Thyroid gland (tissue), 4 donors: ENCODE measurements at regions not wholly inside any gene's neighbourhood (a gene's known extent, or its start where the extent isn't known, plus 50 kb on each side); places are given as distances from the start of the nearest gene placed in this dataset.

Experiments
- DNase-seq, 2 donors: peaks; one replicate each; pipeline ENCODE4 v3.0.0-alpha.2; 2019
- H3K27ac ChIP-seq, 3 donors: fragments of 200-600 bp; sonication (generic); 1 replicate in 2 of 3; 2 replicates in 1 of 3; pipeline ENCODE4 v1.5.1; 2016 to 2019; ENCODE audit warnings: mild to moderate bottlenecking in 1 of 3, moderate library complexity in 1 of 3
- H3K27me3 ChIP-seq: fragments of 200-600 bp; sonication (generic); one replicate; pipeline ENCODE4 v1.5.1; 2019
- H3K36me3 ChIP-seq, 2 donors: fragments of 200-600 bp; sonication (generic); one replicate each; pipeline ENCODE4 v1.5.1; 2016 to 2019
- H3K4me1 ChIP-seq, 2 donors: fragments of 200-600 bp; sonication (generic); one replicate each; pipeline ENCODE4 v1.5.1; 2017 to 2019
- H3K4me3 ChIP-seq, 3 donors: fragments of 200-600 bp; sonication (generic); replicated peaks in 1 of 3; 1 replicate in 2 of 3; 2 replicates in 1 of 3; pipeline ENCODE4 v1.5.1; 2016; ENCODE audit warnings: mild to moderate bottlenecking in 1 of 3
- H3K9me3 ChIP-seq: fragments of 200-600 bp; sonication (generic); one replicate; pipeline ENCODE4 v1.5.1; 2017
- CTCF ChIP-seq, 6 experiments: fragments of 200-600 bp in 3 of 6; fragments of 450-650 bp in 3 of 6; sonication (generic) in 3 of 6; IDR thresholded peaks; one replicate each; pipeline ENCODE4 v1.5.1; 2016 to 2019; ENCODE audit warnings: antibody characterized with exemption in 6 of 6, mild to moderate bottlenecking in 2 of 6, inconsistent platforms in 1 of 6, moderate library complexity in 1 of 6
- POLR2A ChIP-seq, 2 donors: fragments of 450-650 bp; IDR thresholded peaks; one replicate each; pipeline ENCODE4 v1.6.1; 2017; ENCODE audit warnings: antibody characterized with exemption in 2 of 2, mild to moderate bottlenecking in 2 of 2, moderate library complexity in 1 of 2
- WGBS, 2 donors: methylation state at CpG; one replicate each; pipeline ENCODE4 v1.1.5; 2017; 5-methylcytosine and 5-hydroxymethylcytosine counted together
- intact Hi-C: fragments of 100-400 bp; cut with DNase I; formaldehyde crosslinking; loops from one replicate; pipeline ENCODE4 v1.15.1; 2023

- Histone ChIP-seq H3K9me3 (no peaks in the 10 kb centered on the region), H3K27ac (no peak overlapping the region), H3K4me1 (no peaks in the 10 kb centered on the region), H3K27me3 (no peaks in the 10 kb centered on the region), H3K36me3 (no peaks in the 10 kb centered on the region), H3K4me3 (no peak overlapping the region)
- no peak for TF ChIP-seq POLR2A (IDR thresholded peaks at IDR 0.05)
- peak; percentile 80 to 96 (median 88) for TF ChIP-seq CTCF (IDR thresholded peaks at IDR 0.05)
- DNase-seq, result no peak
- intact Hi-C loops, result no loop called here
- 22 to 26% methylated on average over 4 of the region's 4 CpGs for WGBS, 2 donors
Measured at GRCh38 chr5:34474573-34475021, 181.5 kb upstream of the RAI14 start.

DNA sequence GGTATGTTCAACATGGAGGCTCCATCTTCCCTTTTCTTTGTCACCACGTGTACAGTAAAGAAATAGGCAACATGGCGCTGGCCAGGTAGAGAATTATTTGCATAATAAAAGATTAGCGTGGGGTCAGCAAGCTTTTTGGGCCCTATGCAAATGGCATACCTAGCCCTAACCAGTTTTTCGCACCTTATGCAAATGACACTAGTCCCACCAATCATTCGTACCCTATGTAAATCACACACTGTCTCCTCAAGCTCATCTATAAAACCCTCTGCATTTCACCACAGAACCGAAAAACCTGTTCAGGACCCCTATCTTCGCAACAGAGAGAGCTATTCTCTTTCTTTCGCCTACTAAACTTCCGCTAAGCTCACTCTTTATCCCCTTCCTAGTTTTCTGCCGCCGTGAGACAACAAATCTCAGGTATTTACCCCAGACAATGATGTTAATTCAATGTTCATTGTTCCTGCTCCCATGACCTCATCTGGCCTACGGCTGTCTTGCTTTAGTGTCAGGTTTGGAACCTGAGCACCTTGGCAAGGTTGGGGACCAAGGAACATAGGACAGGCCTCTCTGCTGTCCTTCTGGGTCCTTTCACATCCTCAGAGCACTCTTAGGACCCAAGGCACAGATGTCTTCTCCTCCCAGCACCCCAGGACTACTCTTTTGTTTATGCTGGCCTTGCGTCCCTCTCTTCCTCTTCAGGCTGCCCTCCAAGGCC, 180.7 kb upstream of the RAI14 start:
- no peak overlapping the region for H3K27ac ChIP-seq
- H3K36me3 ChIP-seq, result no peaks in the 10 kb centered on the region
- no peaks in the 10 kb centered on the region for H3K27me3 ChIP-seq
- TF ChIP-seq POLR2A (IDR thresholded peaks at IDR 0.05) (no peak), CTCF (IDR thresholded peaks at IDR 0.05) (no peak)
- no peaks in the 10 kb centered on the region for H3K9me3 ChIP-seq
- no peak for DNase-seq
- intact Hi-C loops, result no loop called here
- no peak overlapping the region for H3K4me3 ChIP-seq
- 83 to 87% methylated on average over 13 of the region's 13 CpGs for WGBS, 2 donors
- H3K4me1 ChIP-seq, result no peaks in the 10 kb centered on the region

GRCh38 chr5:34476941-34477565, 179.1 kb upstream of the RAI14 start:
- no peaks in the 10 kb centered on the region for H3K27me3 ChIP-seq
- no peaks in the 10 kb centered on the region for H3K36me3 ChIP-seq
- H3K9me3 ChIP-seq, result no peaks in the 10 kb centered on the region
- DNase-seq, result no peak
- no peak overlapping the region for H3K4me3 ChIP-seq
- intact Hi-C loops, result no loop called here
- TF ChIP-seq CTCF (IDR thresholded peaks at IDR 0.05), result no peak
- no peak for TF ChIP-seq POLR2A (IDR thresholded peaks at IDR 0.05)
- no peak overlapping the region for H3K27ac ChIP-seq
- no peaks in the 10 kb centered on the region for H3K4me1 ChIP-seq
- WGBS, 2 donors, result 85 to 90% methylated on average over 12 of the region's 12 CpGs

GRCh38 chr5:34480810-34481528, 175.2 kb upstream of the RAI14 start:
- H3K36me3 ChIP-seq, result no peaks in the 10 kb centered on the region
- H3K9me3 ChIP-seq, result no peaks in the 10 kb centered on the region
- intact Hi-C loops, result loop anchor here (5.0 to 10.0 kb wide), 2 partner anchors 416 to 524 kb away; no protein-coding TSS in a partner anchor
- WGBS, 2 donors, result 86 to 95% methylated on average over 6 of the region's 6 CpGs
- H3K27ac ChIP-seq, result no peak overlapping the region
- DNase-seq, result no peak
- H3K4me1 ChIP-seq, result no peaks in the 10 kb centered on the region
- no peaks in the 10 kb centered on the region for H3K27me3 ChIP-seq
- TF ChIP-seq POLR2A (IDR thresholded peaks at IDR 0.05) (no peak), CTCF (IDR thresholded peaks at IDR 0.05) (no peak)
- no peak overlapping the region for H3K4me3 ChIP-seq
